Body of pancreas (tissue), 4 donors: ENCODE measurements at regions not wholly inside any gene's neighbourhood (a gene's known extent, or its start where the extent isn't known, plus 50 kb on each side); places are given as distances from the start of the nearest gene placed in this dataset.

ENCODE experiments used
- ATAC-seq: fragments of 150-250 bp; one replicate; pipeline ENCODE4 v1.9.1; 2016
- DNase-seq, 4 donors: peaks; one replicate each; pipeline ENCODE4 v3.0.0-alpha.2; 2019
- H3K27ac ChIP-seq, 4 donors: fragments of 200-600 bp; sonication (generic); 1 replicate in 3 of 4; 2 replicates in 1 of 4; pipeline versions ENCODE4 v1.5.1 to v1.6.1; 2016 to 2019; ENCODE audit warnings: mild to moderate bottlenecking in 1 of 4, mixed read lengths in 1 of 4, moderate library complexity in 1 of 4
- H3K27me3 ChIP-seq, 2 donors: fragments of 200-600 bp; sonication (generic); one replicate each; pipeline ENCODE4 v1.6.0; 2016; ENCODE audit warnings: mild to moderate bottlenecking in 1 of 2
- H3K36me3 ChIP-seq, 2 donors: fragments of 200-600 bp; sonication (generic); replicated peaks in 1 of 2; 2 replicates each; pipeline ENCODE4 v1.5.1; 2016; ENCODE audit warnings: low read depth in 2 of 2; ENCODE audit not compliant: insufficient read depth in 1 of 2
- H3K4me1 ChIP-seq: fragments of 200-600 bp; sonication (generic); one replicate; pipeline ENCODE4 v1.6.0; 2016
- H3K4me3 ChIP-seq, 2 donors: fragments of 200-600 bp; sonication (generic); 1 replicate in 1 of 2; 2 replicates in 1 of 2; pipeline ENCODE4 v1.5.1; 2016 to 2019
- H3K9me3 ChIP-seq, 3 donors: fragments of 200-600 bp; sonication (generic); 1 replicate in 2 of 3; 2 replicates in 1 of 3; pipeline ENCODE4 v1.5.1; 2016
- CTCF ChIP-seq, 7 experiments: fragments of 450-650 bp in 4 of 7; fragments of 200-600 bp in 3 of 7; sonication (generic) in 3 of 7; IDR thresholded peaks; one replicate each; pipeline ENCODE4 v1.5.1; 2016 to 2019; ENCODE audit warnings: antibody characterized with exemption in 7 of 7
- POLR2A ChIP-seq, 3 donors: fragments of 450-650 bp; IDR thresholded peaks; one replicate each; pipeline ENCODE4 v1.6.1; 2016; ENCODE audit warnings: antibody characterized with exemption in 3 of 3, mild to moderate bottlenecking in 2 of 3
- WGBS, 2 donors: methylation state at CpG; one replicate each; pipeline ENCODE4 v1.1.5; 2017; 5-methylcytosine and 5-hydroxymethylcytosine counted together
- intact Hi-C: fragments of 100-400 bp; cut with DNase I; formaldehyde crosslinking; loops from one replicate; pipeline ENCODE4 v1.15.1; 2023

DNA sequence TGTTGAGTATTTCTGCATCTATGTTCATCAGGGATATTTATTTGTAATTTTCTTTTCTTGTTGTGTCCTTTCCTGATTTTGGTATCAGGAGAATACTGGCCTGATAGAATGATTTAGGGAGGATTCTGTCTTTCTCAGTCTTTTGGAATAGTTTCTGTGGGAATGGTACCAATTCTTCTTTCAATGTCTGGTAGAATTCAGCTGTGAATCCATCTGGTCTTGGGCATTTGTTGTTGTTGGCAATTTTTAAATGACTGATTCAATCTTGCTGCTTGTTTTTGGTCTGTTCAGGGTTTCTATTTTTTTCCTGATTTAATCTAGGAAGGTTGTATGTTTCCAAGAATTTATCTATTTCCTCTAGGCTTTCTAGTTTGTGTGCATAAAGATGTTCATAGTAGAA lies 170.9 kb upstream of the PDE3A start:
- TF ChIP-seq POLR2A (IDR thresholded peaks at IDR 0.05) (no peak), CTCF (IDR thresholded peaks at IDR 0.05) (no peak)
- intact Hi-C loops, result no loop called here
- H3K9me3 ChIP-seq, result no peaks in the 10 kb centered on the region
- no peaks in the 10 kb centered on the region for H3K36me3 ChIP-seq
- no peak overlapping the region for H3K4me3 ChIP-seq
- H3K27me3 ChIP-seq, result no peaks in the 10 kb centered on the region
- no peaks in the 10 kb centered on the region for H3K4me1 ChIP-seq
- no peak for ATAC-seq
- H3K27ac ChIP-seq, result no peak overlapping the region
- DNase-seq, result no peak

DNA sequence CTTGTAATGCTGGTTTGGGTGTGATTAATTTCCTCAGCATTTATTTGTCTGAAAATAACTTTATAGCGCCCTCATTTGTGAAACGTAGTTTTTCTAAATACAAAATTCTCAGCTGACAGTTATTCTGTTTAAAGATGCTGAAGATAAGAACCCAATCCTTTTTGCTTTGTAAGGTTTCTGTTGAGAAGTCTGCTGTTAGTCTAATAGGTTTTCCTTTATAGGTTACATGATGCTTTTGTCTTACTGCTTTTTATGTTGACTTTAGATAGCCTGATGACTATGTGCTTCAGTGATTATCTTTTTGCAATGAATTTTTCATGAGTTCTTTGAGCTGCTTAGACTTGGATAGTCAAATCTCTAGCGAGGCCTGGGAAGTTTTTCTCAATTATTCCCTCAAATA lies 168.6 kb upstream of the PDE3A start:
- H3K4me1 ChIP-seq, result no peaks in the 10 kb centered on the region
- 81 to 90% methylated on average over 3 of the region's 3 CpGs for WGBS, 2 donors
- TF ChIP-seq POLR2A (IDR thresholded peaks at IDR 0.05) (no peak), CTCF (IDR thresholded peaks at IDR 0.05) (no peak)
- no peaks in the 10 kb centered on the region for H3K36me3 ChIP-seq
- intact Hi-C loops, result no loop called here
- H3K9me3 ChIP-seq, result no peaks in the 10 kb centered on the region
- DNase-seq (no peak), ATAC-seq (no peak)
- H3K27me3 ChIP-seq, result no peaks in the 10 kb centered on the region
- no peak overlapping the region for H3K4me3 ChIP-seq
- no peak overlapping the region for H3K27ac ChIP-seq

DNA sequence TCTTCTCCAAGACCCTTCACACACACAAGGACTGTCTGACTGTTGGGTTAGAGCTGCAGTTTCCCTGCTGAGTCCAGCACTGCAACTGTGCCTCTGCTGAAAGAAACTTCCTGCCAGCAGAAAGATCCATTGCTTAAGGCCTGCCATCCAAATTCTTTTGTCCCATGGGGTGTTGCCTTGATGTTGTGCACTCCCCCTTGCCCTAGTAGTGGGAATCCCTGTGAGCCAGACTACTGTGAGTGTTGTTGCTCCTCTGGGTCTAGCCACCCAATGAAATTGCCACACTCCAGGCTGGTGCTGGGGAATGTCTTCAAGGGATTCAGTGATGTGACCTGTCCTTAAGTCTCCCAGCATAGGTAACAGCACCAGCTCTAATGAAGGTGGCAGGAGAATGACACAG lies 166.6 kb upstream of the PDE3A start:
- no peak overlapping the region for H3K4me3 ChIP-seq
- DNase-seq (no peak), ATAC-seq (no peak)
- H3K4me1 ChIP-seq, result no peaks in the 10 kb centered on the region
- no peak for TF ChIP-seq POLR2A (IDR thresholded peaks at IDR 0.05)
- no peak for TF ChIP-seq CTCF (IDR thresholded peaks at IDR 0.05)
- H3K9me3 ChIP-seq, result no peaks in the 10 kb centered on the region
- no peaks in the 10 kb centered on the region for H3K27me3 ChIP-seq
- no peaks in the 10 kb centered on the region for H3K36me3 ChIP-seq
- intact Hi-C loops, result no loop called here
- H3K27ac ChIP-seq, result no peak overlapping the region

GRCh38 chr12:20205854-20206253 lies 162.5 kb upstream of the PDE3A start:
- no peaks in the 10 kb centered on the region for H3K4me1 ChIP-seq
- H3K4me3 ChIP-seq, result no peak overlapping the region
- H3K27me3 ChIP-seq, result no peaks in the 10 kb centered on the region
- DNase-seq (no peak), ATAC-seq (no peak)
- 53 to 63% methylated on average over 2 of the region's 2 CpGs for WGBS, 2 donors
- no peaks in the 10 kb centered on the region for H3K36me3 ChIP-seq
- no peak overlapping the region for H3K27ac ChIP-seq
- TF ChIP-seq POLR2A (IDR thresholded peaks at IDR 0.05), result no peak
- TF ChIP-seq CTCF (IDR thresholded peaks at IDR 0.05), result no peak
- intact Hi-C loops, result no loop called here
- H3K9me3 ChIP-seq, result no peaks in the 10 kb centered on the region

DNA sequence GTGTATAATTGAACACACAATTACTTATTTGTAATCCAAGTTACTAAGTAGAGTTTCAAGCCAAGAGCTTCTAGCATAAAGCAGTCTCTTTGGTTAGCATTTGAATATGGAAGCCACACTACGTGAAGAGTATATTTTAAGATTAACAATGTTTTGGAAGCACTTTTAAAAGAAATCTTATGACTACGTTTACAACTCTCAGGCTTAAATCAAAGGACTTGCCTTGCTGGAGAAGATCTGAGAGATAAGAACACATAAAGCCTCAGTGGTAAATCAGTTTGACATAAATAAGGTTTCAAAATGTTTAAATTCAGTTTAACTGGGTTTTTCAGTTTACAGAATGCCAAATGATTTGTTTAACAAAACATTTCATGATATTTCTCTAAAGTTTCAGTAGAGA lies 161.9 kb upstream of the PDE3A start:
- intact Hi-C loops, result no loop called here
- no peaks in the 10 kb centered on the region for H3K27me3 ChIP-seq
- H3K4me1 ChIP-seq, result no peaks in the 10 kb centered on the region
- TF ChIP-seq POLR2A (IDR thresholded peaks at IDR 0.05), result no peak
- no peak for TF ChIP-seq CTCF (IDR thresholded peaks at IDR 0.05)
- H3K9me3 ChIP-seq, result no peaks in the 10 kb centered on the region
- no peak overlapping the region for H3K4me3 ChIP-seq
- 63 to 67% methylated on average over 2 of the region's 2 CpGs for WGBS, 2 donors
- no peak for ATAC-seq
- H3K36me3 ChIP-seq, result no peaks in the 10 kb centered on the region
- no peak for DNase-seq
- H3K27ac ChIP-seq, result no peak overlapping the region
